ENCODE measurements at regions not wholly inside any gene's neighbourhood (a gene's known extent, or its start where the extent isn't known, plus 50 kb on each side); places are given as distances from the start of the nearest gene placed in this dataset.
A peak's percentile ranks its signal among the peaks of the same experiment; 100 is the strongest.
"Not testable (repeated sequence)": the region's sequence is repeated elsewhere in the genome, so short reads cannot be mapped to it uniquely, and the experiment has no call there.

- no peak for TF ChIP-seq ZFX (IDR thresholded peaks at IDR 0.05; ENCODE audit: borderline replicate concordance)
- H3K27ac ChIP-seq = peak overlapping the region; percentile 57
Measured at GRCh38 chr4:124939908-124940307, 227.4 kb upstream of the ANKRD50 start.

DNA sequence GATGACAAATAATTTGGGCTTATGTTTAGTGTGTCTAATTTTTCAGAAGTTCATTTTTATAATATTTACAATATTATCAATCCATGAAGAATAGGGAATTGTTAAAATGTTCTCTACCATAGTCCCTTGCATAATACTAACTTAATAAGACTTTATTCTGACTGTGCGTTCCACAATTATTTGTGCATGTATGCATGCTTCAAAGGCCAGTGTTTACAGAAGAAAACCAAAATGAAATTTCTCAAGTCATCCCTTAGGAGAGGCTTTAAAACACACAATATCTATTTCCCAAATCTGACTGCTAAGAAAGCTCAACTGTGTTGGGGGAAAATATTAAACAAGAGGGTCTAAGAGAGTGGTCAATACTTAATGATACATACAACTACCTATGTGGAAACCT is 226.3 kb upstream of the ANKRD50 start:
- TF ChIP-seq, protein P1, sequence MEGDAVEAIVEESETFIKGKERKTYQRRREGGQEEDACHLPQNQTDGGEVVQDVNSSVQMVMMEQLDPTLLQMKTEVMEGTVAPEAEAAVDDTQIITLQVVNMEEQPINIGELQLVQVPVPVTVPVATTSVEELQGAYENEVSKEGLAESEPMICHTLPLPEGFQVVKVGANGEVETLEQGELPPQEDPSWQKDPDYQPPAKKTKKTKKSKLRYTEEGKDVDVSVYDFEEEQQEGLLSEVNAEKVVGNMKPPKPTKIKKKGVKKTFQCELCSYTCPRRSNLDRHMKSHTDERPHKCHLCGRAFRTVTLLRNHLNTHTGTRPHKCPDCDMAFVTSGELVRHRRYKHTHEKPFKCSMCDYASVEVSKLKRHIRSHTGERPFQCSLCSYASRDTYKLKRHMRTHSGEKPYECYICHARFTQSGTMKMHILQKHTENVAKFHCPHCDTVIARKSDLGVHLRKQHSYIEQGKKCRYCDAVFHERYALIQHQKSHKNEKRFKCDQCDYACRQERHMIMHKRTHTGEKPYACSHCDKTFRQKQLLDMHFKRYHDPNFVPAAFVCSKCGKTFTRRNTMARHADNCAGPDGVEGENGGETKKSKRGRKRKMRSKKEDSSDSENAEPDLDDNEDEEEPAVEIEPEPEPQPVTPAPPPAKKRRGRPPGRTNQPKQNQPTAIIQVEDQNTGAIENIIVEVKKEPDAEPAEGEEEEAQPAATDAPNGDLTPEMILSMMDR (IDR thresholded peaks at IDR 0.05) = no peak
- no peak for TF ChIP-seq ZFX (IDR thresholded peaks at IDR 0.05; ENCODE audit: borderline replicate concordance)
- no peak overlapping the region for H3K27ac ChIP-seq

DNA sequence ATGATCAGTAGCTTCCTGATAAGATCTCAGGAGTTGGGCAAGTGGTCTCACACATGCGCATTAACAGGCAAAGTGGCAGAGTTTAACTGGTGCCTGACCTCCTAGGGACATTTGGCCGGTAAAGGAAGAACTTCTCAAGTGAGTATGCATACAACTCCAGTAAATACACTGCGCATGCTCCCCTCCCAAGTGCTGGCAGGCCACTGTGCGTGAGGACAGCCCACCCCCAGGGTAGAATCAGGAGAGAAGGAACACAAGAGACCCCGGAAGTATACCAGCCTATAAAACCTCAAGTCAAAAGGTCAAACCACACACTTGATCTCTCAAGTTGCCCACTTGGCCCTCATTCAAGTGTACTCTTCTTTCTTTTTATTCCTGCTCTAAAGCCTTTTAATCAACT is 225.5 kb upstream of the ANKRD50 start:
- TF ChIP-seq ZFX (IDR thresholded peaks at IDR 0.05; ENCODE audit: borderline replicate concordance) = no peak
- TF ChIP-seq, protein P1 (IDR thresholded peaks at IDR 0.05) = no peak
- H3K27ac ChIP-seq = no peak overlapping the region

- H3K27ac ChIP-seq = no peak overlapping the region
- TF ChIP-seq, protein P1 (IDR thresholded peaks at IDR 0.05) = no peak
- TF ChIP-seq ZFX (IDR thresholded peaks at IDR 0.05; ENCODE audit: borderline replicate concordance) = no peak
Measured at GRCh38 chr4:124936427-124936826, 223.9 kb upstream of the ANKRD50 start.

DNA sequence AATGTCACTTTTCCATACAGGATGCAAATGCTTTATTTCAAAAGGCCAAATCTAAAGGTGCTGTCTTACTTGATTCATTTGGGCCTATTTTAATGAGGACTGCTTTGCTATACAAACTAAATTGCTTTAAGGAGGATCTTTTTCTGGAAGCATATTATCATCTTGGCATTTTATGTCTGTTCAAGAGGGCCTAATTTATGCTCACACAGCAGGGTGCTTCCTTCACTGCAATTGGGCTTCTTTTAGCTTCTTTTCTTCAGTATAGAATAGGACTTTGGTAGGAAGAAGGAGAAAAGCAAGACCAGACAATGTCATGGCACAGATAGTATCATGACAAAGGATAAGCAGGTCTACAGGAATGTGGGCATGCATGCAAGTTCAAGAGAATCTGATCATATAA is 222.4 kb upstream of the ANKRD50 start:
- no peak overlapping the region for H3K27ac ChIP-seq
- no peak for TF ChIP-seq ZFX (IDR thresholded peaks at IDR 0.05; ENCODE audit: borderline replicate concordance)
- TF ChIP-seq, protein P1 (IDR thresholded peaks at IDR 0.05) = no peak

- TF ChIP-seq, protein P1 (IDR thresholded peaks at IDR 0.05) = no peak
- no peak for TF ChIP-seq ZFX (IDR thresholded peaks at IDR 0.05; ENCODE audit: borderline replicate concordance)
- H3K27ac ChIP-seq = no peak overlapping the region
Measured at GRCh38 chr4:124933521-124933920, 221.0 kb upstream of the ANKRD50 start.

GRCh38 chr4:124932447-124932846 is 219.9 kb upstream of the ANKRD50 start:
- no peak for TF ChIP-seq ZFX (IDR thresholded peaks at IDR 0.05; ENCODE audit: borderline replicate concordance)
- TF ChIP-seq, protein P1 (IDR thresholded peaks at IDR 0.05) = no peak

GRCh38 chr4:124931050-124931449 is 218.5 kb upstream of the ANKRD50 start:
- TF ChIP-seq ZFX (IDR thresholded peaks at IDR 0.05; ENCODE audit: borderline replicate concordance) = no peak
- no peak overlapping the region for H3K27ac ChIP-seq

More at GRCh38 chr4:124932447-124932846, 219.9 kb upstream of the ANKRD50 start:
- H3K27ac ChIP-seq = no peak overlapping the region

- H3K27ac ChIP-seq = not testable (repeated sequence)
Measured at GRCh38 chr4:124922748-124923147, 210.2 kb upstream of the ANKRD50 start.
